Liver (tissue), 8 donors: ENCODE measurements at regions not wholly inside any gene's neighbourhood (a gene's known extent, or its start where the extent isn't known, plus 50 kb on each side); places are given as distances from the start of the nearest gene placed in this dataset.

Experiments used
- DNase-seq: peaks from one replicate; pipeline ENCODE4 v3.0.0-alpha.2; 2017; ENCODE audit warnings: low spot score
- H3K27ac ChIP-seq, 2 donors: one replicate each; pipeline ENCODE4 v1.7.0; 2013; ENCODE audit warnings: inconsistent platforms in 2 of 2, low read length in 2 of 2, control low read depth in 1 of 2, low read depth in 1 of 2, mild to moderate bottlenecking in 1 of 2
- H3K27me3 ChIP-seq, 4 donors: one replicate each; pipeline versions ENCODE4 v1.6.1 to v1.7.0; 2013; ENCODE audit warnings: low read length in 3 of 4, inconsistent platforms in 1 of 4, mild to moderate bottlenecking in 1 of 4, moderate library complexity in 1 of 4; ENCODE audit not compliant: control insufficient read depth in 4 of 4, insufficient read depth in 4 of 4
- H3K36me3 ChIP-seq, 4 donors: one replicate each; pipeline versions ENCODE4 v1.6.1 to v1.7.0; 2013; ENCODE audit warnings: low read length in 3 of 4, mild to moderate bottlenecking in 3 of 4, low read depth in 1 of 4, moderate library complexity in 1 of 4; ENCODE audit not compliant: control insufficient read depth in 4 of 4, insufficient read depth in 3 of 4
- H3K4me1 ChIP-seq, 4 donors: one replicate each; pipeline versions ENCODE4 v1.6.1 to v1.7.0; 2013; ENCODE audit warnings: low read length in 3 of 4, mild to moderate bottlenecking in 3 of 4, moderate library complexity in 1 of 4; ENCODE audit not compliant: control insufficient read depth in 4 of 4, insufficient read depth in 4 of 4
- H3K4me3 ChIP-seq, 3 donors: one replicate each; pipeline versions ENCODE4 v1.6.1 to v1.7.0; 2013; ENCODE audit warnings: low read length in 3 of 3, control low read depth in 1 of 3, low read depth in 1 of 3, mild to moderate bottlenecking in 1 of 3
- H3K9ac ChIP-seq, 2 donors: one replicate each; pipeline ENCODE4 v1.7.0; 2013; ENCODE audit warnings: low read length in 2 of 2, mild to moderate bottlenecking in 2 of 2, moderate library complexity in 2 of 2, control low read depth in 1 of 2, low read depth in 1 of 2
- H3K9me3 ChIP-seq, 4 donors: one replicate each; pipeline versions ENCODE4 v1.6.1 to v1.7.0; 2013; ENCODE audit warnings: low read length in 3 of 4; ENCODE audit not compliant: control insufficient read depth in 4 of 4
- ATF3 ChIP-seq: IDR thresholded peaks from 2 replicates; pipeline ENCODE4 v1.6.1; 2016; ENCODE audit warnings: antibody characterized with exemption
- CTCF ChIP-seq: fragments of 150-350 bp; IDR thresholded peaks from 2 replicates; pipeline ENCODE4 v1.5.1; 2017; ENCODE audit warnings: improper control_type of control experiment, low read depth, low read length; ENCODE audit not compliant: missing input control
- EGR1 ChIP-seq, 2 donors: IDR thresholded peaks; 2 replicates each; pipeline ENCODE4 v1.6.1; 2016 to 2018; ENCODE audit warnings: antibody characterized with exemption in 2 of 2, low read depth in 2 of 2
- FOXA1 ChIP-seq: IDR thresholded peaks from 2 replicates; pipeline ENCODE4 v1.6.1; 2016; ENCODE audit warnings: antibody characterized with exemption
- FOXA2 ChIP-seq: IDR thresholded peaks from 2 replicates; pipeline ENCODE4 v1.6.1; 2016; ENCODE audit warnings: antibody characterized with exemption
- GABPA ChIP-seq, 2 donors: IDR thresholded peaks in 1 of 2; conservative IDR thresholded peaks in 1 of 2; 2 replicates each; pipeline ENCODE4 v1.6.1; 2016; ENCODE audit warnings: antibody characterized with exemption in 2 of 2, mild to moderate bottlenecking in 1 of 2, moderate library complexity in 1 of 2
- HNF4A ChIP-seq, 2 donors: conservative IDR thresholded peaks; 2 replicates each; pipeline ENCODE4 v1.6.1; 2016; ENCODE audit warnings: antibody characterized with exemption in 2 of 2, mild to moderate bottlenecking in 2 of 2
- HNF4G ChIP-seq: IDR thresholded peaks from 2 replicates; pipeline ENCODE4 v1.6.1; 2016; ENCODE audit warnings: antibody characterized with exemption
- JUND ChIP-seq, 2 donors: IDR thresholded peaks; 2 replicates each; pipeline ENCODE4 v1.6.1; 2016; ENCODE audit warnings: antibody characterized with exemption in 2 of 2
- MAX ChIP-seq: IDR thresholded peaks from 2 replicates; pipeline ENCODE4 v1.6.1; 2016; ENCODE audit warnings: antibody characterized with exemption
- NR2F2 ChIP-seq: IDR thresholded peaks from 2 replicates; pipeline ENCODE4 v1.6.1; 2016; ENCODE audit warnings: antibody characterized with exemption
- RAD21 ChIP-seq, 2 donors: IDR thresholded peaks; 2 replicates each; pipeline ENCODE4 v1.6.1; 2016; ENCODE audit warnings: antibody characterized with exemption in 2 of 2, mild to moderate bottlenecking in 2 of 2
- REST ChIP-seq: IDR thresholded peaks from 2 replicates; pipeline ENCODE4 v1.6.1; 2016; ENCODE audit warnings: antibody characterized with exemption, mild to moderate bottlenecking
- RXRA ChIP-seq, 2 donors: IDR thresholded peaks; 2 replicates each; pipeline ENCODE4 v1.6.1; 2017 to 2018; ENCODE audit warnings: antibody characterized with exemption in 2 of 2, mild to moderate bottlenecking in 1 of 2
- SP1 ChIP-seq: IDR thresholded peaks from 2 replicates; pipeline ENCODE4 v1.6.1; 2018; ENCODE audit warnings: antibody characterized with exemption, mild to moderate bottlenecking
- TAF1 ChIP-seq: conservative IDR thresholded peaks from 2 replicates; pipeline ENCODE4 v1.6.1; 2016; ENCODE audit warnings: antibody characterized with exemption, mild to moderate bottlenecking
- YY1 ChIP-seq: IDR thresholded peaks from 2 replicates; pipeline ENCODE4 v1.6.1; 2016; ENCODE audit warnings: antibody characterized with exemption, mild to moderate bottlenecking
- ZBTB33 ChIP-seq: IDR thresholded peaks from 2 replicates; pipeline ENCODE4 v1.6.1; 2016; ENCODE audit warnings: antibody characterized with exemption
- WGBS: extraction: QIAGEN DNeasy Blood & Tissue Kit; methylation state at CpG from one replicate; pipeline ENCODE4 v1.1.7; 2013; 5-methylcytosine and 5-hydroxymethylcytosine counted together
- donor health status: healthy.
- donor health status: healthy.
- donor health status: healthy.
- donor health status: healthy.
- donor health status: healthy.

GRCh38 chr2:220162320-220162719, 534.9 kb downstream of the SLC4A3 start (continued):
- TF ChIP-seq CTCF: no peak

GRCh38 chr2:220163486-220163885, 536.1 kb downstream of the SLC4A3 start:
- H3K27me3 ChIP-seq: no peaks in the 10 kb centered on the region
- no peaks in the 10 kb centered on the region for H3K36me3 ChIP-seq
- no peak overlapping the region for H3K9ac ChIP-seq
- whole genome bisulfite sequencing: 50% methylated on average over 2 of the region's 2 CpGs
- TF ChIP-seq ZBTB33 (no peak), MAX (no peak), FOXA2 (no peak), RAD21 (IDR thresholded peaks at IDR 0.05) (no peak), ATF3 (no peak), REST (no peak), HNF4G (no peak), TAF1 (no peak), YY1 (no peak), FOXA1 (no peak), JUND (IDR thresholded peaks at IDR 0.05) (no peak), EGR1 (IDR thresholded peaks at IDR 0.05; ENCODE audit: low read depth in 2 of 2) (no peak), GABPA (IDR thresholded peaks at IDR 0.05 in 1 of 2, conservative IDR thresholded peaks at IDR 0.05 in 1 of 2) (no peak), SP1 (no peak), CTCF (no peak), NR2F2 (no peak), RXRA (IDR thresholded peaks at IDR 0.05) (no peak), HNF4A (conservative IDR thresholded peaks at IDR 0.05) (no peak)
- no peak overlapping the region for H3K27ac ChIP-seq
- no peaks in the 10 kb centered on the region for H3K4me1 ChIP-seq
- no peak overlapping the region for H3K4me3 ChIP-seq
- no peak for DNase-seq
- no peaks in the 10 kb centered on the region for H3K9me3 ChIP-seq
